ENCODE measurements at regions not wholly inside any gene's neighbourhood (a gene's known extent, or its start where the extent isn't known, plus 50 kb on each side); places are given as distances from the start of the nearest gene placed in this dataset.

- H3F3A ChIP-seq (ENCODE audit: low read length, unreplicated experiment) = no peaks in the 10 kb centered on the region
- CTCF ChIA-PET = no interaction called here
- H4K20me1 ChIP-seq (ENCODE audit: low read length) = no peaks in the 10 kb centered on the region
- POLR2A ChIA-PET (ENCODE audit: unreplicated experiment) = no interaction called here
- no peaks in the 10 kb centered on the region for H3K4me1 ChIP-seq (ENCODE audit: insufficient read depth, low read length)
- TF ChIP-seq, protein P1, sequence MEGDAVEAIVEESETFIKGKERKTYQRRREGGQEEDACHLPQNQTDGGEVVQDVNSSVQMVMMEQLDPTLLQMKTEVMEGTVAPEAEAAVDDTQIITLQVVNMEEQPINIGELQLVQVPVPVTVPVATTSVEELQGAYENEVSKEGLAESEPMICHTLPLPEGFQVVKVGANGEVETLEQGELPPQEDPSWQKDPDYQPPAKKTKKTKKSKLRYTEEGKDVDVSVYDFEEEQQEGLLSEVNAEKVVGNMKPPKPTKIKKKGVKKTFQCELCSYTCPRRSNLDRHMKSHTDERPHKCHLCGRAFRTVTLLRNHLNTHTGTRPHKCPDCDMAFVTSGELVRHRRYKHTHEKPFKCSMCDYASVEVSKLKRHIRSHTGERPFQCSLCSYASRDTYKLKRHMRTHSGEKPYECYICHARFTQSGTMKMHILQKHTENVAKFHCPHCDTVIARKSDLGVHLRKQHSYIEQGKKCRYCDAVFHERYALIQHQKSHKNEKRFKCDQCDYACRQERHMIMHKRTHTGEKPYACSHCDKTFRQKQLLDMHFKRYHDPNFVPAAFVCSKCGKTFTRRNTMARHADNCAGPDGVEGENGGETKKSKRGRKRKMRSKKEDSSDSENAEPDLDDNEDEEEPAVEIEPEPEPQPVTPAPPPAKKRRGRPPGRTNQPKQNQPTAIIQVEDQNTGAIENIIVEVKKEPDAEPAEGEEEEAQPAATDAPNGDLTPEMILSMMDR (conservative IDR thresholded peaks at IDR 0.05; ENCODE audit: low read depth, low read length) = no peak
- TF ChIP-seq EZH2phosphoT487 (IDR thresholded peaks at IDR 0.05; ENCODE audit: borderline replicate concordance, low read length) = no peak
- no peak for TF ChIP-seq EZH2 (IDR thresholded peaks at IDR 0.05; ENCODE audit: low read length, unreplicated experiment)
- H3K4me3 ChIP-seq (ENCODE audit: low read length) = no peak overlapping the region
- no peak overlapping the region for H3K27ac ChIP-seq (ENCODE audit: low read length)
- no peaks in the 10 kb centered on the region for H3K9me3 ChIP-seq (ENCODE audit: low read length)
- H3K4me2 ChIP-seq (ENCODE audit: low read length) = no peak overlapping the region
- BruUV-seq (replicated peaks) = no TSS peak
- ATAC-seq = no peak
- no peak overlapping the region for H3K9ac ChIP-seq (ENCODE audit: low read length)
- H3K9me2 ChIP-seq (replicated peaks; ENCODE audit: low read length) = no peaks in the 10 kb centered on the region
- no peaks in the 10 kb centered on the region for H3K36me3 ChIP-seq (ENCODE audit: low read depth, low read length)
- H2AFZ ChIP-seq (ENCODE audit: low read length) = no peak overlapping the region
- no peaks in the 10 kb centered on the region for H3K27me3 ChIP-seq (ENCODE audit: low read length)
- no peaks in the 10 kb centered on the region for H3K79me2 ChIP-seq (ENCODE audit: low read length)
- intact Hi-C loops (cut with micrococcal nuclease) = no loop called here
- no peak for DNase-seq
These were observed 287.6 kb downstream of the FAT3 start for GRCh38 chr11:92512204-92512569.

DNA sequence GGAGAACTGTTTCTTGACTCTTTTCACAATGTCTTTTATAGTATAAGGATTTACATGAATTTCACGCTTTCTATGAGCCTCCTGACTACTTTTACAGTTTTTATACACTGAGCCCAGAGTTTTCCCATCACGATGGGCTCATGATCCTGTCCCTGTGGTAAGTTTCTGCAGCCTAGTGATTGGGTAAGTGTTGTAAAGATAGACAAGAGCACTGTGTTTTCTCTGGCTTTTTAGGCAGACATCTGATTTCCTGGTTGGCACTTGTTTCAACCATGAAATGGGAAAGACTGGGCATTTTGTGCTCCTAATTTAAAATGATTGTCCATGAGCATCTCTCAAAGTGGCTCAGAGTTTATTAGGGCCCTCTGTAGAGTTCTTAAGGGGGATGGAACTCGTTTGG, 299.0 kb downstream of the FAT3 start:
- CTCF ChIA-PET = no interaction called here

DNA sequence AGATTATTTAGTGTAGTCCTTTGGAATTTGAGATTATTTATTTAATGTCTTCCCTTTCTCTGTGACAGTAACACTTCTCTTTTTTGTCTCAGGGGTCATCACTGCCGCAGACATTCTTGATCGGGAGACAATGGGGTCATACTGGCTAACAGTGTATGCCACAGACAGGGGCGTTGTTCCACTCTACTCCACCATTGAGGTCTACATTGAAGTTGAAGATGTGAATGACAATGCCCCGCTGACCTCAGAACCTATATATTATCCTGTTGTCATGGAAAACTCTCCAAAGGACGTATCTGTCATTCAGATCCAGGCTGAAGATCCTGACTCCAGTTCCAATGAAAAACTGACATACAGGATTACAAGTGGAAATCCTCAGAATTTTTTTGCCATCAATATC, 299.9 kb downstream of the FAT3 start:
- TF ChIP-seq, protein P1 (conservative IDR thresholded peaks at IDR 0.05; ENCODE audit: low read depth, low read length) = no peak
- Histone ChIP-seq H3K27me3 (ENCODE audit: low read length) (no peaks in the 10 kb centered on the region), H3K4me3 (ENCODE audit: low read length) (no peak overlapping the region), H3K9me2 (replicated peaks; ENCODE audit: low read length) (no peaks in the 10 kb centered on the region), H4K20me1 (ENCODE audit: low read length) (no peaks in the 10 kb centered on the region), H3K36me3 (ENCODE audit: low read depth, low read length) (no peaks in the 10 kb centered on the region), H3K4me2 (ENCODE audit: low read length) (no peak overlapping the region), H2AFZ (ENCODE audit: low read length) (no peak overlapping the region), H3K27ac (ENCODE audit: low read length) (no peak overlapping the region), H3K4me1 (ENCODE audit: insufficient read depth, low read length) (no peaks in the 10 kb centered on the region), H3K9me3 (ENCODE audit: low read length) (no peaks in the 10 kb centered on the region), H3K9ac (ENCODE audit: low read length) (no peak overlapping the region), H3K79me2 (ENCODE audit: low read length) (no peaks in the 10 kb centered on the region), H3F3A (ENCODE audit: low read length, unreplicated experiment) (no peaks in the 10 kb centered on the region)
- BruUV-seq (replicated peaks) = no TSS peak
- no peak for ATAC-seq
- ChIA-PET POLR2A (ENCODE audit: unreplicated experiment) (no interaction called here), CTCF (no interaction called here)
- no peak for DNase-seq
- intact Hi-C loops (cut with micrococcal nuclease) = no loop called here

More for the DNA sequence above, 299.0 kb downstream of the FAT3 start:
- Histone ChIP-seq H3K9me2 (replicated peaks; ENCODE audit: low read length) (no peaks in the 10 kb centered on the region), H3F3A (ENCODE audit: low read length, unreplicated experiment) (no peaks in the 10 kb centered on the region), H3K4me1 (ENCODE audit: insufficient read depth, low read length) (no peaks in the 10 kb centered on the region), H3K36me3 (ENCODE audit: low read depth, low read length) (no peaks in the 10 kb centered on the region), H3K9ac (ENCODE audit: low read length) (no peak overlapping the region), H3K27me3 (ENCODE audit: low read length) (no peaks in the 10 kb centered on the region), H4K20me1 (ENCODE audit: low read length) (no peaks in the 10 kb centered on the region), H3K79me2 (ENCODE audit: low read length) (no peaks in the 10 kb centered on the region), H3K27ac (ENCODE audit: low read length) (no peak overlapping the region), H3K4me3 (ENCODE audit: low read length) (no peak overlapping the region), H3K9me3 (ENCODE audit: low read length) (no peaks in the 10 kb centered on the region), H2AFZ (ENCODE audit: low read length) (no peak overlapping the region), H3K4me2 (ENCODE audit: low read length) (no peak overlapping the region)
- no peak for TF ChIP-seq EZH2 (IDR thresholded peaks at IDR 0.05; ENCODE audit: low read length, unreplicated experiment)
- TF ChIP-seq EZH2phosphoT487 (IDR thresholded peaks at IDR 0.05; ENCODE audit: borderline replicate concordance, low read length) = no peak
- TF ChIP-seq, protein P1 (conservative IDR thresholded peaks at IDR 0.05; ENCODE audit: low read depth, low read length) = no peak
- no TSS peak for BruUV-seq (replicated peaks)
- POLR2A ChIA-PET (ENCODE audit: unreplicated experiment) = no interaction called here
- intact Hi-C loops (cut with micrococcal nuclease) = no loop called here
- DNase-seq = no peak
- ATAC-seq = no peak
